ENCODE measurements at regions not wholly inside any gene's neighbourhood (a gene's known extent, or its start where the extent isn't known, plus 50 kb on each side); places are given as distances from the start of the nearest gene placed in this dataset.
"Not testable (repeated sequence)": the region's sequence is repeated elsewhere in the genome, so short reads cannot be mapped to it uniquely, and the experiment has no call there.

GRCh38 chr12:105485321-105485910 lies 154.9 kb downstream of the C12orf75 start:
- Mint-ChIP-seq H3K4me1 (no peaks in the 10 kb centered on the region), H3K27ac (no peak overlapping the region), H3K36me3 (no peaks in the 10 kb centered on the region), H3K9me3 (peaks cover 0 to 4% (median 0%) of the 10 kb centered on the region in 7 donors), H3K27me3 (no peaks in the 10 kb centered on the region), H3K4me3 (no peak overlapping the region)
- ATAC-seq (ENCODE audit: low read depth in 2 of 2) = no peak
- Histone ChIP-seq H3K9me3 (ENCODE audit: control insufficient read depth in 2 of 2, low read length in 2 of 2) (no peaks in the 10 kb centered on the region), H3K4me1 (ENCODE audit: control insufficient read depth, insufficient read depth, low read length, poor library complexity, severe bottlenecking) (no peaks in the 10 kb centered on the region), H3K27ac (ENCODE audit: insufficient read depth, low read length, poor library complexity, severe bottlenecking) (no peak overlapping the region), H3K4me3 (ENCODE audit: low read depth, low read length) (no peak overlapping the region), H3K36me3 (ENCODE audit: control insufficient read depth, insufficient read depth, low read length) (no peaks in the 10 kb centered on the region), H3K27me3 (ENCODE audit: control insufficient read depth, insufficient read depth, low read length) (peaks cover 2% of the 10 kb centered on the region)
- no peak for DNase-seq

- no peaks in the 10 kb centered on the region for H3K4me1 ChIP-seq (ENCODE audit: control insufficient read depth, insufficient read depth, low read length, poor library complexity, severe bottlenecking)
- Mint-ChIP-seq H3K4me1 (no peaks in the 10 kb centered on the region), H3K4me3 (no peak overlapping the region), H3K36me3 (no peaks in the 10 kb centered on the region), H3K27ac (no peak overlapping the region), H3K27me3 (no peaks in the 10 kb centered on the region), H3K9me3 (peaks cover 0 to 4% (median 0%) of the 10 kb centered on the region in 7 donors)
- H3K36me3 ChIP-seq (ENCODE audit: control insufficient read depth, insufficient read depth, low read length) = no peaks in the 10 kb centered on the region
- peaks cover 2% of the 10 kb centered on the region for H3K27me3 ChIP-seq (ENCODE audit: control insufficient read depth, insufficient read depth, low read length)
- no peak for ATAC-seq (ENCODE audit: low read depth in 2 of 2)
- no peak overlapping the region for H3K4me3 ChIP-seq (ENCODE audit: low read depth, low read length)
- no peak overlapping the region for H3K27ac ChIP-seq (ENCODE audit: insufficient read depth, low read length, poor library complexity, severe bottlenecking)
- H3K9me3 ChIP-seq (ENCODE audit: control insufficient read depth in 2 of 2, low read length in 2 of 2) = no peaks in the 10 kb centered on the region
- DNase-seq = no peak
These were observed 155.4 kb downstream of the C12orf75 start for GRCh38 chr12:105485921-105486320.

GRCh38 chr12:105487963-105488362 lies 157.5 kb downstream of the C12orf75 start:
- no peak overlapping the region for H3K4me3 ChIP-seq (ENCODE audit: low read depth, low read length)
- Mint-ChIP-seq H3K36me3 (no peaks in the 10 kb centered on the region), H3K9me3 (peaks cover 0 to 4% (median 0%) of the 10 kb centered on the region in 7 donors), H3K27ac (no peak overlapping the region), H3K4me3 (no peak overlapping the region), H3K27me3 (no peaks in the 10 kb centered on the region), H3K4me1 (no peaks in the 10 kb centered on the region)
- peaks cover 3% of the 10 kb centered on the region for H3K27me3 ChIP-seq (ENCODE audit: control insufficient read depth, insufficient read depth, low read length)
- H3K36me3 ChIP-seq (ENCODE audit: control insufficient read depth, insufficient read depth, low read length) = no peaks in the 10 kb centered on the region
- no peak overlapping the region for H3K27ac ChIP-seq (ENCODE audit: insufficient read depth, low read length, poor library complexity, severe bottlenecking)
- H3K9me3 ChIP-seq (ENCODE audit: control insufficient read depth in 2 of 2, low read length in 2 of 2) = no peaks in the 10 kb centered on the region
- ATAC-seq (ENCODE audit: low read depth in 2 of 2) = no peak
- no peaks in the 10 kb centered on the region for H3K4me1 ChIP-seq (ENCODE audit: control insufficient read depth, insufficient read depth, low read length, poor library complexity, severe bottlenecking)
- DNase-seq = no peak

- no peaks in the 10 kb centered on the region for H3K4me1 ChIP-seq (ENCODE audit: control insufficient read depth, insufficient read depth, low read length, poor library complexity, severe bottlenecking)
- H3K27me3 Mint-ChIP-seq = no peaks in the 10 kb centered on the region
- no peaks in the 10 kb centered on the region for H3K36me3 ChIP-seq (ENCODE audit: control insufficient read depth, insufficient read depth, low read length)
- peaks cover 0 to under 1% of the 10 kb centered on the region in 2 experiments for H3K9me3 ChIP-seq (ENCODE audit: control insufficient read depth in 2 of 2, low read length in 2 of 2)
- no peak overlapping the region for H3K27ac Mint-ChIP-seq
- peaks cover 0 to 8% (median 4%) of the 10 kb centered on the region in 7 donors for H3K9me3 Mint-ChIP-seq
- H3K4me3 Mint-ChIP-seq = no peak overlapping the region
- DNase-seq (no peak), ATAC-seq (ENCODE audit: low read depth in 2 of 2) (no peak)
- no peak overlapping the region for H3K4me3 ChIP-seq (ENCODE audit: low read depth, low read length)
- peaks cover 4% of the 10 kb centered on the region for H3K27me3 ChIP-seq (ENCODE audit: control insufficient read depth, insufficient read depth, low read length)
- no peak overlapping the region for H3K27ac ChIP-seq (ENCODE audit: insufficient read depth, low read length, poor library complexity, severe bottlenecking)
- H3K4me1 Mint-ChIP-seq = no peaks in the 10 kb centered on the region
- H3K36me3 Mint-ChIP-seq = no peaks in the 10 kb centered on the region
These were observed 162.4 kb downstream of the C12orf75 start for GRCh38 chr12:105492591-105493545.

- peaks cover 0 to 2% of the 10 kb centered on the region in 2 experiments for H3K9me3 ChIP-seq (ENCODE audit: control insufficient read depth in 2 of 2, low read length in 2 of 2)
- no peak overlapping the region for H3K27ac Mint-ChIP-seq
- H3K27me3 Mint-ChIP-seq = peaks cover 5% of the 10 kb centered on the region
- H3K4me3 ChIP-seq (ENCODE audit: low read depth, low read length) = no peak overlapping the region
- H3K27me3 ChIP-seq (ENCODE audit: control insufficient read depth, insufficient read depth, low read length) = peaks cover 10% of the 10 kb centered on the region
- peaks cover 0 to 8% (median 4%) of the 10 kb centered on the region in 7 donors for H3K9me3 Mint-ChIP-seq
- no peak for ATAC-seq (ENCODE audit: low read depth in 2 of 2)
- H3K4me1 Mint-ChIP-seq = no peaks in the 10 kb centered on the region
- no peaks in the 10 kb centered on the region for H3K36me3 Mint-ChIP-seq
- no peak for DNase-seq
- no peaks in the 10 kb centered on the region for H3K36me3 ChIP-seq (ENCODE audit: control insufficient read depth, insufficient read depth, low read length)
- H3K4me1 ChIP-seq (ENCODE audit: control insufficient read depth, insufficient read depth, low read length, poor library complexity, severe bottlenecking) = no peaks in the 10 kb centered on the region
- no peak overlapping the region for H3K27ac ChIP-seq (ENCODE audit: insufficient read depth, low read length, poor library complexity, severe bottlenecking)
- no peak overlapping the region for H3K4me3 Mint-ChIP-seq
These were observed 168.7 kb downstream of the C12orf75 start for GRCh38 chr12:105499205-105499604.

- not testable (repeated sequence) for H3K27ac ChIP-seq (ENCODE audit: insufficient read depth, low read length, poor library complexity, severe bottlenecking); DNase-seq; H3K4me1 Mint-ChIP-seq; H3K9me3 ChIP-seq (ENCODE audit: control insufficient read depth in 2 of 2, low read length in 2 of 2); H3K27ac Mint-ChIP-seq; H3K36me3 ChIP-seq (ENCODE audit: control insufficient read depth, insufficient read depth, low read length); ATAC-seq (ENCODE audit: low read depth in 2 of 2); H3K4me1 ChIP-seq (ENCODE audit: control insufficient read depth, insufficient read depth, low read length, poor library complexity, severe bottlenecking); H3K9me3 Mint-ChIP-seq; H3K4me3 Mint-ChIP-seq; H3K27me3 Mint-ChIP-seq; H3K36me3 Mint-ChIP-seq; H3K4me3 ChIP-seq (ENCODE audit: low read depth, low read length)
- H3K27me3 ChIP-seq (ENCODE audit: control insufficient read depth, insufficient read depth, low read length) = peaks cover 10% of the 10 kb centered on the region
These were observed 170.2 kb downstream of the C12orf75 start for GRCh38 chr12:105500676-105501075.

GRCh38 chr12:105502426-105502930 lies 172.0 kb downstream of the C12orf75 start:
- Mint-ChIP-seq H3K4me3 (no peak overlapping the region), H3K9me3 (peaks cover 0 to 8% (median 0%) of the 10 kb centered on the region in 7 donors), H3K27ac (no peak overlapping the region), H3K36me3 (no peaks in the 10 kb centered on the region), H3K27me3 (peaks cover 5% of the 10 kb centered on the region), H3K4me1 (no peaks in the 10 kb centered on the region)
- Histone ChIP-seq H3K27me3 (ENCODE audit: control insufficient read depth, insufficient read depth, low read length) (peaks cover 10% of the 10 kb centered on the region), H3K4me3 (ENCODE audit: low read depth, low read length) (no peak overlapping the region), H3K9me3 (ENCODE audit: control insufficient read depth in 2 of 2, low read length in 2 of 2) (peaks cover 0 to 2% of the 10 kb centered on the region in 2 experiments), H3K27ac (ENCODE audit: insufficient read depth, low read length, poor library complexity, severe bottlenecking) (no peak overlapping the region), H3K4me1 (ENCODE audit: control insufficient read depth, insufficient read depth, low read length, poor library complexity, severe bottlenecking) (no peaks in the 10 kb centered on the region), H3K36me3 (ENCODE audit: control insufficient read depth, insufficient read depth, low read length) (no peaks in the 10 kb centered on the region)
- no peak for ATAC-seq (ENCODE audit: low read depth in 2 of 2)
- no peak for DNase-seq

Measured in CD4-positive, CD25-positive, alpha-beta regulatory T cell (primary cell).